HEK293 (cell line): ENCODE measurements at regions not wholly inside any gene's neighbourhood (a gene's known extent, or its start where the extent isn't known, plus 50 kb on each side); places are given as distances from the start of the nearest gene placed in this dataset.

Experiments
- PATZ1 ChIP-seq: fragments of 450-650 bp; formaldehyde crosslinking; IDR thresholded peaks from 2 replicates; pipeline ENCODE4 v1.5.1; 2016; ENCODE audit warnings: missing biosample characterization, missing genetic modification characterization
- TF ChIP-seq, protein P1 (sequence below): fragments of 450-650 bp; formaldehyde crosslinking; IDR thresholded peaks from 2 replicates; pipeline ENCODE4 v1.5.1; 2016; ENCODE audit warnings: missing biosample characterization, missing genetic modification characterization

DNA sequence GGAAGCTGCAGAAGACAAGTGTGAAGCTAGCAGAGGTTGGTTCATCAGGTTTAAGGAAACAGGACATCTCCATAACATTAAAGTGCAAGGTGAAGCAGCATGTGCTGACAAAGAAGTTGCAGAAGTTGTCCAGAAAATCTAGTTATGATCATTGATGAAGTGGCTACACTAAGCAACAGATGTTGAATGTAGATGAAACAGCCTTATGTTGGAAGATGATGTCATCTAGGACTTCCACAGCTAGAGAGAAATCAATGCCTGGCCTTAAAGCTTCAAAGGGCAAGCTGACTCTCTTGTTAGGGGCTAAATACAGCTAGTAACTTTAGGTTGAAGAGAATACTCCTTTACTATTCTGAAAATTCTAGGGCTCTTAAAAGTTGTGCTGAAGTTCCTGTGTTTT, 340.2 kb upstream of the SOX9 start:
- TF ChIP-seq PATZ1 = no peak
- TF ChIP-seq, protein P1, sequence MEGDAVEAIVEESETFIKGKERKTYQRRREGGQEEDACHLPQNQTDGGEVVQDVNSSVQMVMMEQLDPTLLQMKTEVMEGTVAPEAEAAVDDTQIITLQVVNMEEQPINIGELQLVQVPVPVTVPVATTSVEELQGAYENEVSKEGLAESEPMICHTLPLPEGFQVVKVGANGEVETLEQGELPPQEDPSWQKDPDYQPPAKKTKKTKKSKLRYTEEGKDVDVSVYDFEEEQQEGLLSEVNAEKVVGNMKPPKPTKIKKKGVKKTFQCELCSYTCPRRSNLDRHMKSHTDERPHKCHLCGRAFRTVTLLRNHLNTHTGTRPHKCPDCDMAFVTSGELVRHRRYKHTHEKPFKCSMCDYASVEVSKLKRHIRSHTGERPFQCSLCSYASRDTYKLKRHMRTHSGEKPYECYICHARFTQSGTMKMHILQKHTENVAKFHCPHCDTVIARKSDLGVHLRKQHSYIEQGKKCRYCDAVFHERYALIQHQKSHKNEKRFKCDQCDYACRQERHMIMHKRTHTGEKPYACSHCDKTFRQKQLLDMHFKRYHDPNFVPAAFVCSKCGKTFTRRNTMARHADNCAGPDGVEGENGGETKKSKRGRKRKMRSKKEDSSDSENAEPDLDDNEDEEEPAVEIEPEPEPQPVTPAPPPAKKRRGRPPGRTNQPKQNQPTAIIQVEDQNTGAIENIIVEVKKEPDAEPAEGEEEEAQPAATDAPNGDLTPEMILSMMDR = no peak
